ENCODE measurements at regions not wholly inside any gene's neighbourhood (a gene's known extent, or its start where the extent isn't known, plus 50 kb on each side); places are given as distances from the start of the nearest gene placed in this dataset.

DNA sequence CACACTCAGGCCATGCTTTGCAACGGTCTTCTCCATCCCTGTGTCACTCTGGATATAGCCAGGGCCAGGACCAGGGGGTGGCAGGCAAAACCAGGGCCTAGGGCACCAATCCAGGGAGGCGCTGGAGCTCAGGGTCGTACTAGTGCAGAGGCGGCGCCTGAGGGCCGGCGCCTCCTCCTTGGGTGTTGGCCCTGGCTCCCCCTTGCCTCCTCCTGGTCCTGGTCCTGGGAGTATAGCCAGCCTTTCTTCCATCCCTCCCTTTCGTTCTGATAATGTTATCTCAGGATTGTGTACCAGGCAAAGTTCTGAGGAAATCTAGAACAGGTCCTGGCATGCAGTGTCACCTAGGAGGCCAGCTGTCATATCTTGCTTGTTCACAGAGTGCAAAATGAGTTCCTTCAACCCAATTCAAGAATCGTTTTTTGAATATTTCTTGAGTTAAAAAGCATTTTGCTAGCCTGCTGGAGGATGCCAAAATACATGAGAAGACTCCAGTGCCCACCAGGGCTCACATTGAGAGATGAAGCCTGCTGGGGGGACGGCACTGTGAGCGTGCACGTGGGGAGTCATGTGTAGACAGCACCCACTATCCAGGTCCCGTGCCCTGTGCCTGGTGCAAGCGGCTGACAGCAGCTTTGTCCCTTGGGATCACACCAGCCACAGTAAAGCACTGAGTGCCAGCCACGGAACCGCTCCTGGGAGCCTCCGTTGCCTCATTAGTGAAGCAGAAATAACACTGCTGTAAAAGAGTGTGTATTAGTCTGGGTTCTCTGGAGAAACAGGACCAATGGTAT, 106.9 kb upstream of the C7orf33 start:
- no peak for TF ChIP-seq POLR2A (IDR thresholded peaks at IDR 0.05; ENCODE audit: low read length)
- TF ChIP-seq GATA1 (IDR thresholded peaks at IDR 0.05; ENCODE audit: low read depth, low read length): no peak

Data from erythroblast (primary cell).